ENCODE measurements at regions not wholly inside any gene's neighbourhood (a gene's known extent, or its start where the extent isn't known, plus 50 kb on each side); places are given as distances from the start of the nearest gene placed in this dataset.
A peak's percentile ranks its signal among the peaks of the same experiment; 100 is the strongest.
"Not testable (repeated sequence)": the region's sequence is repeated elsewhere in the genome, so short reads cannot be mapped to it uniquely, and the experiment has no call there.

GRCh38 chr14:106491851-106492250 is 965.5 kb downstream of the TMEM121 start:
- no peak for DNase-seq (ENCODE audit: low read depth)

GRCh38 chr14:106493962-106494823 is 967.8 kb downstream of the TMEM121 start:
- no peak for DNase-seq (ENCODE audit: low read depth)

- DNase-seq (ENCODE audit: low read depth), result no peak
Measured at GRCh38 chr14:106500571-106500970, 974.2 kb downstream of the TMEM121 start.

DNA sequence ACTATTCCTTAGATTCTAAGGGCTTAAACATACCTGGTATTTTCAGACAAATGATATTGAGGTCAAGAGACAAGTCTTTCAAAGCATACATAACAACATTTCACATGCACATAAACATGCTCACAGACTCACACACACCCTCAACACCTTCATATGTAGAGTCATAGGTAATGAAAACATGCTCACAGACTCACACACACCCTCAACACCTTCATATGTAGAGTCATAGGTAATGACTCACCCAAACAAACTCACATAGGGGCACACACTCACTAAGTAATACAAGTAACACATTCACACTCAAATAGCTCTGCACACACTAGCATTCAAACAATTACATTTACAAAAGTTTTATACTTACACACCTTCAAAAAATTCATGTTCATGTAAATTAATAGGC is 975.5 kb downstream of the TMEM121 start:
- no peak for DNase-seq (ENCODE audit: low read depth)

- DNase-seq (ENCODE audit: low read depth), result no peak
Measured at GRCh38 chr14:106505366-106505765, 979.0 kb downstream of the TMEM121 start.

- peak; percentile 24 for DNase-seq (ENCODE audit: low read depth)
Measured at GRCh38 chr14:106506881-106507305, 980.5 kb downstream of the TMEM121 start.

GRCh38 chr14:106507354-106507753 is 981.0 kb downstream of the TMEM121 start:
- no peak for DNase-seq (ENCODE audit: low read depth)

GRCh38 chr14:106508216-106508615 is 981.8 kb downstream of the TMEM121 start:
- DNase-seq (ENCODE audit: low read depth), result no peak

DNA sequence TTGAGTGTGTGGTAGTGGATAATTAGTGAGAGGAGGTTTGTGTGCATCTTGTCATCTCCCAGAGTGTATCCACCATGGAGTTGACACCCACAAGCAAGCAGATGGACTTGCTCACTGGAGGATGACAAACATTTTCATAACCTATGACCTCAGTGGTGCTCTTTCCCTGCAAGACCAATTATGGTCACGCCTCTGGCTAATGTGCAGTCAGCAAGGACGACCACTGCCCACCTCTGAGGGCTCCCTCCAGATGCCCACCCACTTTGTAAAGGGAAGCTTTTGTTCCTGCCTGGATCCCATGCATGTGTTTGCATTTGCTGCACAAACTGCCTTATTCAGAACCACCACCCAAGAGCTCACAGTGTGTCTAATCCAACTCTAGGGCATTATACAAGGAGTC is 982.8 kb downstream of the TMEM121 start:
- no peak for DNase-seq (ENCODE audit: low read depth)

DNA sequence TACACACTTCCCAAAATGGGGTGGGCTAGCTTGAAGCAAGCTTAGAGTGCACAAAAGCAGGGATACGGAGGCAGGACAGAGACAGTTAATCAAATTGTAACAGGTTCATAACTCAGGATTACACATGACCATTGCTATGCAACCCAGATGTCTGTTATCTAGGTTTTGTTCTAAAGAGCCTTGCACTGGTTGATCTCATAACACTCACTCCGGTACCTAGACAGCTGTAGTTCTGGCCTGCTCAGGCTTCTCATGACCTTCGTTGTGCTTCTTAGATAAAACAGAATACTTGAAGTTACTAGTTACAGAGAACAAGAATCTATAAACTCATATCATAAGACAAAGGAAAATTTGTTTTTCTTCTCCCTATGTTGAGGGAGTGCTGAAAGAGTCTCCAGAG is 983.4 kb downstream of the TMEM121 start:
- no peak for DNase-seq (ENCODE audit: low read depth)

- DNase-seq (ENCODE audit: low read depth), result peak; percentile 31
Measured at GRCh38 chr14:106511006-106511799, 984.8 kb downstream of the TMEM121 start.

- no peak for DNase-seq (ENCODE audit: low read depth)
Measured at GRCh38 chr14:106511800-106512198, 985.4 kb downstream of the TMEM121 start.

DNA sequence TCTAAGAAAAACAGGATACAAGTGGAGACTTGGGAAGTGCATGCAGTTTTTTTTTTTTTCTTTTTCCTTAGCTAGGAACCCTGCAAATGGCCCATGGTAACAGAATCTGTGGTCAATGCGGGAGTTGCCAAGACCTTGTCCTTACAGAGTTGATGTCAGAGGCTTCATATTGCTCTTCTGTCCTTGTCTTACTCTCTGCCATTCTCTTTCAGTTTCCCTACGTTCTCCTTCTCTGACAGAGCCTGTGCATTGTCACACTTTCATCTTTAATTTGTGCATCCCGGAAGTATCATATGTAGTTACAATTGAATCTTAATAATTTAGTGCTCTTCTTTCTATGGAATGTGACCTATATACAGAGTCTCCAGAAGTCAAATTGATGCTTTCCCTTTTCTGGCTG is 986.9 kb downstream of the TMEM121 start:
- DNase-seq (ENCODE audit: low read depth), result no peak

DNA sequence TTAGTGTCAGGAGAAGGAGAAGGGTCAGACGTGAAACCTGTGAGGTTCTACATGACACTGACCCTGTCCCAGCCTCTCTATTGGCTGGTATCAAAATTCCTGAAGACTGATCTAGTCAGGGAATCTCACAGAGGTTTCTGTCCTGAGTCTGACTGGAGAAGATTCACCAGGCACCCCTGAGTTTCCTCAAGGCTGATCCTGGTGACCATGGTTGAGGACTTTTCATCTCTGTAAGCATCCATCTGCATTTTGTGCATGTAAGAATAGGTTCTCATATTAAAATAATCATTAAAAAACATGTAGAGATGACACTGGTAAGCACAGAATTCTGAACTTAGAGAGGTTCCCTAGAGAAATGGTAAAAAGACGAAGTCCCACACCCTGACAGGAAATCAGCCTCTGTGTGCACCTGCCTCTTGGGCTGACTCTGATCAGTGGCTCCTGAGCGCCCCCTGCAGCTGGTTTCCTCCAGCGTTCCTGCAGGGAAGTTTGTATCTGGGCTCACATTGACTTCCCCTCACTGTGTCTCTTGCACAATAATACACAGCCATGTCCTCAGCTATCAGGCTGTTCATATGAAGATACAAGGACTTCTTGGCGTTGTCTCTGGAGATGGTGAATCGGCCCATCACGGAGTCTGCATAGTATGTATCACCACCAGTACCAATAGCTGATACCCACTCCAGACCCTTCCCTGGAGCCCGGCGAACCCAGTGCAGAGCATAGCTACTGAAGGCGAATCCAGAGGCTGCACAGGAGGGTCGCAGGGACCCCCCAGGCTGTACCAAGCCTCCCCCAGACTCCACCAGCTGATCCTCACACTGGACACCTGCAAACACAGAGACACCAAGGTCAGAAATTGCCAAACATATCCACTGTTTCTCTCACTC is 991.9 kb downstream of the TMEM121 start:
- peak; percentile 73 for DNase-seq (ENCODE audit: low read depth)

DNA sequence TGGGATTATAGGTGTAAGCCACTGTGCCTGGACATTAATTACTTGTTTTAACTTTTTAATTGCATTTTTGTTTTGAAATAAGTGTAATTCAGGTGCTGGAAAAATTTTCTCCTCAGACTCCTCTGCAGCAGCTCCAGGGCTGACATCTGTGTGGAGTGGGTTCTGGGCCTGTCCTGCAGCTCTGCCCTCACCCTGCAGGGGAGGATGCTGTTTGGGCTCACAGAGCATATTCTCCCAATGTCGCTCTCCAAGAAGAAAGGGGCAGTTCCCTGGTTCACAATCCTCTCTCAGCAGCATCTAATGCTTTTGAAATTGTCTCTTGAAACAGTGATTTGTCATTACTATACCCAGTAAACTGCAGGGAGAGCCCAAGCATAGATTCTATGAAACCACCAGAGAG is 995.7 kb downstream of the TMEM121 start:
- DNase-seq (ENCODE audit: low read depth), result not testable (repeated sequence)

GRCh38 chr14:106522990-106523389 is 996.6 kb downstream of the TMEM121 start:
- no peak for DNase-seq (ENCODE audit: low read depth)

DNA sequence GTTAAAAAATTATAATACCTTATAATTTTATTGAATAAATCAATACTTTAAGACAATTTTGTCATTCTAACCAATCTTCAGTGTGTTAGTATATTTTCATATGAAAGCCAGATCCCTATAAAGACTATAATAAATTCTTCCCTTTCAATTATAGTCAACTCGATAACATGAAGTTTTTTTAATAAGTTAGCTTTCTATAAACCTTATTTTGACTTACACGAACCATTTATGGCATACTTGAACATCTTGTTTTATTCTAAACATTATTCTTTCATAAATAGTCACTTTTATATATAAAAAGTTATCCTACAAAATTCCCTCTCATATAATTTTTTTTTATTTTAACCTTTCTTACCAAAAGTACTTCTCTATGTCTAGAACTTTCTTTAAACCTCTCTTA is 1002.3 kb downstream of the TMEM121 start:
- DNase-seq (ENCODE audit: low read depth), result no peak

DNA sequence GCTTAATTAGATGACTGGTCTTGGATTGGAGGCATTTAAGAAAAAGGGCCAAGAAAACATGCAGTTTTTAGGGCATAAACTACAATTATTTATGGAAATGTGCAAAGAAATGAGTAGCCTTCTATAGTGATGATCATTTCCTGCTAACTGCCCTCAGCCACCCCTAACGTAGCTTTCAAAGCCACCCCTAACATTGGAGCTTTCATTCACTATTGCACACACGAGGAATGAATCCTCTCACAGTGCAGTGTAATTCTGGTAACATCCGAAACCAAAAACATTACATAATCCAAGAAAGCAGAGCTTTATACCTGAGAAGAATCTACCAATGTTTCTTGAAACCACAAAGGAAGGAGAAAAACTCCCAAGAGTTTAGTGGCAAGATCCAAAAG is 1003.6 kb downstream of the TMEM121 start:
- DNase-seq (ENCODE audit: low read depth), result no peak

GRCh38 chr14:106530423-106531107 is 1004.2 kb downstream of the TMEM121 start:
- peak; percentile 23 for DNase-seq (ENCODE audit: low read depth)

GRCh38 chr14:106537597-106537996 is 1011.2 kb downstream of the TMEM121 start:
- not testable (repeated sequence) for DNase-seq (ENCODE audit: low read depth)

- no peak for DNase-seq (ENCODE audit: low read depth)
Measured at GRCh38 chr14:106538201-106538600, 1011.8 kb downstream of the TMEM121 start.

All from activated T-cell treated with anti-CD3 and anti-CD28 coated beads for 24 hours (primary cell).